NCI-H1092 treated with DMSO at 0.1 percent for 48 hours (cell line): ENCODE measurements at regions not wholly inside any gene's neighbourhood (a gene's known extent, or its start where the extent isn't known, plus 50 kb on each side); places are given as distances from the start of the nearest gene placed in this dataset.

Experiments used
- DNase-seq: peaks from one replicate; lab custom pipeline; 2025; lab: John Stamatoyannopoulos, UW

GRCh38 chr4:133869486-133869885 is 332.1 kb downstream of the PABPC4L start:
- DNase-seq = no peak

GRCh38 chr4:133868856-133869255 is 332.7 kb downstream of the PABPC4L start:
- no peak for DNase-seq

GRCh38 chr4:133866328-133866699 is 335.3 kb downstream of the PABPC4L start:
- no peak for DNase-seq

DNA sequence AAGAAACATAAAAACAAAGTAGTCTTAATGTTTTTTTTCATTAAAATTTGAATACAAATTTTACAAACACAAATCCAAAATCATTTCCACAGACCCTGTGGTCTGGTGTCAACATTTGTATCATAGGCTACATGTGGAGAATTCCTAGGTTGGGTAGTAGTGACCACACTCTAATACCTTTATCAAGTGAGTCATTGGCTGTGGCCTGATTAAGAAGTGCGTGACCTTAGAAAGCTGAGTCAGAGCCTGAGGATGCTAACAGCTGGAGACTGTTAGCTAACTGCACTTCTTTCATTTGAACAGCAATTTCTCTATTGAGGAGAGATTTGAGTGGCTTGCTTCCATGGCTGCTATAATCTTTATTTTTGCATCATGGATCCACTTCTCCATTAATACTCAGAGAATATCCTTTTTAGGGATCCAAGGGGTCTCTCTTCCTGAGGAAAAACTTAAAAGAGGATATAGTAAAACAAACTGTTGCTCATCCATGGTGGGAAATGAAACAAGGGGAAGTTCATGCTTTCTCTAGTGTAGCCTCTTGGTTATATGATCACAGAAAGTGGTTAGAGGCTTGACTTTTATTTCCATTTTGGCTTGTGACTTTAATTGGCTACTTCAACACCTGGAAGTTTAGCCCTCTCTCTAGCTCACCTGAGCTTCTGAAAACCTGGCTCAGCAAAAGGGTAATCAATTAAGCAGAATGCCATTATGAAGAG is 335.8 kb downstream of the PABPC4L start:
- DNase-seq = no peak

GRCh38 chr4:133863153-133863552 is 338.4 kb downstream of the PABPC4L start:
- no peak for DNase-seq

- no peak for DNase-seq
Measured at GRCh38 chr4:133856731-133857355, 344.7 kb downstream of the PABPC4L start.

- DNase-seq = no peak
Measured at GRCh38 chr4:133855001-133855400, 346.6 kb downstream of the PABPC4L start.

DNA sequence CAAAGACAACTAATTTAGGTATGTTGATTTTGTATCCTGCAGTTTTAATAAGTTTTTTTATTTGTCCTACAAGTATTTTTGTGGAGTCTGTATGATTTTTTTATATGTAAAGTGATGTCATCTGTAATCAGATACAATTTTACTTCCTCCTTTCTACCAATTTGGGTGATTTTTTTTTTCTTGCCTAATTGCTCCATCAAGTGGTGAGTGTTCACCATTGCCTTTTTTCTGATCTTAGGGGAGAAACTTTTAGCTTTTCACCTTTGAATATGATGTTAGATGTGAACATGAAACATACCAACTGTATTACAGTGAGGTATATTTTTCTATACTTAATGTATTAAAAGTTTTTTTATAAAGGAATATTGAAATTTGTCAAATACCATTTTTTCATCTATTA is 362.3 kb downstream of the PABPC4L start:
- DNase-seq = no peak

GRCh38 chr4:133823177-133823576 is 378.4 kb downstream of the PABPC4L start:
- DNase-seq = no peak

DNA sequence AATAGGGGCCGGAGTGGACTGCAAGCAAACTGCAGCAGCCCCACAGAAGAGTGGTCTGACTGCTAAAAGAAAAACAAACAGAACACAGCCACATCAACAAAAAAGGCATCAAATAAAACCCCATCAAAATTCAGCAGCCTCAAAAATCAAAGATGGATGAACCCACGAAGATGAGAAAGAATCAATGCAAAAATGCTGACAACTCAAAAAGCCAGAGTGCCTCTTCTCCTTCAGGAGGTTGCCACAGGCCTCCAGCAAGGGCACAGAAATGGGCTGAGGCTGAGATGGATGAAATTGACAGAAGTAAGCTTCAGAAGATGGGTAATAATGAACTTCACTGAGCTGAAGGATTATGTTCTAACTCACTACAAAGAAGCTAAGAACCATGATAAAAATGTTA is 388.6 kb downstream of the PABPC4L start:
- no peak for DNase-seq

DNA sequence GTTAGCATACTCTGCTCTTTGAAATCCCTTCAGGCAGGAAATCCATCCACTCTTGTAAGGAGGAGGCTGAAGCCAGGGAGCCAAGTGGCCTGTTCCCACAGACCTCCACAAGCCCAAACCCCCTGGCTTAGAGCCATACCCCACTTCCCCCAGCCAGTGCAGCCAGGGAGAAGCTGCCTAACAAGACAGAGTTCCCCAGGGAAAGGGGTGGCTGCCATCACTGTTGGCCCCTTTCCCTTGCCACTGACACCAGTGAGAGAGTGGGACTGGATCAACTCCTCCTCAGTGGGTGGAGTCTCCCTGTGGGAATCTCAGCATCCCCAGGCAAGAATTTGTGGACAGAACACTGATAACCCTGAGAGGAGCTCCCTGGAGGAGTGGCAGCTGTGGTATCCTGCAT is 389.4 kb downstream of the PABPC4L start:
- DNase-seq = no peak

- DNase-seq = no peak
Measured at GRCh38 chr4:133808151-133808550, 393.4 kb downstream of the PABPC4L start.

DNA sequence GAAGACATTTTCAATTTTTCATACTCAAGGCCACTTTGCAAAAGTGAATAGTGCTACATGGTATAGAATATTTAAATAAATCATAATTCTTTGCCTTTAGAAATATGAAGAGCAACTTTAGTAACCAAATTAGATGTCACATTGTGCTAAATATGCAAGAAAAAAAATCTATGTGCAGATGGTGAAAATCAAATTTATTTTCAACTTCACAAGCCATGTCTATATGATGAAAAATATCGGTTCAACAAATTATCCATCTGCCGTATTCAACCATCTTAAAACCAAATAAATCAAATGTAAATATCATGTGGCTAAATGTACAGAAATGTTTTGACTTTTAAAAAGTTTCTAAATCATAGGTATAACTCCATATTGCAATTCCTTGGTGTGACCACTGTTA is 398.2 kb downstream of the PABPC4L start:
- DNase-seq = no peak

DNA sequence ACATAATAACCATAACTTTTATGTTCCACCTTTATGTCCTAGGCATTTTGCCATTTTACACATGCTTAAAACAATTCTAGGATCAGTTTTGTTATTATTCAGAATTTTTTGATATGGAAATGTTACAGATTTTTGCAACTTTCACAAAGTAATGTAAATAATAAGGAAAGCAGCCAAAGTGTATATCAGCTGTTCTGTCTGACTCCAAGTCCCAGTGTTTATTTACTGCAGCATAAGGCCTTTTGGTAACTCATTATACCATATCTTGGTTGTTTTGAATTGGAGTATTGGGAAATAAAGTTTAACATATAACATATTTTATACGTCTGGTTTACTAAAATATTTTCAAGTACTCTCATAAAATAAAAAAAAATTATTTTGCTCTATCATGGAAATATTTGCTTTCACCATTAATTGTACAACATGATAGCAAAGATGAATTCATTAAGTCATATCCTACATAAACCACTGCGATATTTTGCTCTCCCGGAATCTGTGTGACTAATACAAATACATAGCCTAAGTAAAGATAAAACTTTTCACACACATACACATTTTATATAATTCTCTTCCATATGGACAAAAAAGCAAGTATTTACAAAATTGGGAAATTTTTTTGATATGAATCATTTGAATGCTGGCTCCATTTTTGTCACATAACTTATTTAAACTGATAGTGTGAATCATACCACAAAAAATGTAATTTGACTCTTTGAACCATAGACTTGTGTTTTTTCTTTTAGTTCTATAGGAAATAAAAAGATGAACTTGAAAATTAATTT is 399.0 kb downstream of the PABPC4L start:
- DNase-seq = no peak

DNA sequence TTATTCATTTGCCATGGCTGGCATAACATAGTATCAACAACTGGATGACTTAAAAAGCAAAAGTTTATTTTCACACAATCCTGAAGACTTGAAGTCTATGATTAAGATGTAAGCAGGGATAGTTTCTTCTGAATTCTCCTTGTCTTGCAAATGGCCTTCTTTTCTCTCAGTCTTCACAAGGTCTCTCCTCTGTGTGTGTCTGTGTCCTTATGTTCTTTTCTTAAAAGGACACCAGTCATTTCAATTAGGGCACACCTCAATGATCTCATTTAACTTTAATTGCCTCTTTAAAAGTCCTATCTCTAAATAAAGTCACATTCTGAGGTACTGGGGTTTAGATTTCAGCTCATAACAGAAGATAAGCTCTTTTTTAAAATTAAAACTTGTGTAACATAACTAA is 399.7 kb downstream of the PABPC4L start:
- DNase-seq = no peak

- no peak for DNase-seq
Measured at GRCh38 chr4:133800966-133801365, 400.6 kb downstream of the PABPC4L start.

DNA sequence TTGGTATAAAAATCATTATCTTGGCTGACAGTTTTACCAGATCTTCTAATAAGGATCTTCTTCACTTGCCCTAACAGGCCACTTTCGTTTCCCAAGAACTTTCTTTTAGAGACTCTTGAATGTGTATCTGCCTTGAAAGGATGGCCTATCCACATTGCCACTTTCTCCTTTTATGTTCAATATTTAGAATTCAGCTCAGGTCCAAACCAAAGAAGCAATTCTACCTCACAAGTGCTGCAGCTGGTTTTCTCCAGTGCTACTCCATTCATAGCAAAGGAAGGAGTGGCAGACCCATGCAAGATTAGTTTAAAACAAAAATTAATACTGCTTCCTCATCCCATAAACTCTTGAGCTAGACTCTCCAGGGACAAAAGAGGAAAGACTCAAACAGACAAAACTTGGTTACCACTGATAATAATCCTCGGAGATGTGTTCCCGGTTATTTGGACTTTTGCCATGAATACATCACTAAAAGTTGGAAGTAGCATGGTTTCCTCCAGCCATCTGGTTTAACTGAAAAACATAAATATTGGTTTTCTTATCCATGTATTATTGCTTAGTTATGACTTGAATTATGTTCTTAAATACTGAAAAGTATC is 401.8 kb downstream of the PABPC4L start:
- DNase-seq = no peak

DNA sequence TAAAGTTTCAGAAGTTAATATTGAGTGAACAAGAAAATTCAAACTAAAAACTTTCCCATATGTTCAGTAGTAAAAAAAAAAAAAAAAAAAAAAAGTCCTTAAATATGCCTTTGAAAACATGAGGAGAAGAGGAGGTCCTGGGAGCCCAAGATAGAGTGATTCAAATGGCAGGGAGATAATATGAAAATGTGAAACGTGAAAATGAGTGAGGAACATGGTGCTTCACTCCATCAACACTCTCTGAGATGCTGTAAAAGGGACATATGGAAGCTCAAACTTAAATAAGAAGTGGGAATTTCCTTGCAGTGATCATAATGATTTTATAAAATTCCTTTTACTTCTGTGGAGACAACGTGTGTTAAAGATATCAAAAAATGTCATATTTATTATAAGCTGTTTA is 423.9 kb downstream of the PABPC4L start:
- DNase-seq = no peak

DNA sequence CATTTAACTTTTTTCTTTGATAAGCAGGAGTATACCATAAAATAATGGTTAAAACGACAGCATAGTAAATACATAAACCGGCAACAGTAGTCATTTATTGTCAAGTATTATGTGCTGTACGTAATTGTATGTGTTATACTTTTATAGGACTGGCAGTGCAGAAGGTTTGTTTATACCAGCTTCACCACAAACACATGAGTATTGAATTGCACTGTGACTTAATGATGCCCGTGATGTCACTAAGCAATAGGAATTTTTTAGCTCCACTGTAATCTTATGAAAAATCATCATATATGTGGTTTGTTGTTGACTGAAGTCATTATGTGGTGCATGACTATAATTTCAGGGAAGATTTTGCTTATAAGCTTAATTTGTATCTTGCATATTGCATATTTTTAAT is 424.6 kb downstream of the PABPC4L start:
- DNase-seq = no peak

DNA sequence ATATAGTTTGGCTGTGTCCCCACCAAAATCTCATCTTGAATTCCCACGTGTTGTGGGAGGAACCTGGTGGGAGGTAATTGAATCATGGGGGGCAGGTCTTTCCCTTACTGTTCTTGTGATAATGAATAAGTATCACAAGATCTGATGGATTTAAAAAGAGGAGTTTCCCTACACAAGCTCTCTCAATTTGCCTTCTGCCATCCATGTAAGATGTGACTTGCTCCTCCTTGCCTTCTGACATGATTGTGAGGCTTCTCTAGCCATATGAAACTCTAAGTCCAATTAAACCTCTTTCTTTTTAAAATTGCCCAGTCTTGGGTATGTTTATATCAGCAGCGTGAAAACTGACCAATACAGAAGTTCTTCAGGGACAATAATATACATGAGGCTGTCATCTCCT is 425.1 kb downstream of the PABPC4L start:
- DNase-seq = no peak

DNA sequence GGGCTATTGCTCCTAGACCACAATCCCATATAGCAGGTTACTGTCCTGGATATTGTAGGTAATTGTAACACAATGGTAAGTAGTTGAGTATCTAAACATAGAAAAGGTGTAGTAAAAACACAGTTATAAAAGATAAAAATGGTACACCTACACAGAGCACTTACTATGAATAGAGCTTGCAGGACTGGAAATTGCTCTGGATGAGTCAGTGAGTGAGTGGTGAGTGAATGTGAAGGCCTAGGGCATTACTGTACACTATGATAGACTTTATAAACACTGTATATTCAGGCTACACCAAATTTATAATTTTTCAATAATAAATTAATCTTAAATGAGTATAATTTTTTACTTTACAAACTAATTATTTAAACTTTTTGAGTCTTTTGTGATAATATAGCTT is 425.7 kb downstream of the PABPC4L start:
- no peak for DNase-seq

- no peak for DNase-seq
Measured at GRCh38 chr4:133775469-133775868, 426.1 kb downstream of the PABPC4L start.

- no peak for DNase-seq
Measured at GRCh38 chr4:133759428-133759827, 442.2 kb downstream of the PABPC4L start.
